ENCODE measurements at regions not wholly inside any gene's neighbourhood (a gene's known extent, or its start where the extent isn't known, plus 50 kb on each side); places are given as distances from the start of the nearest gene placed in this dataset.

DNA sequence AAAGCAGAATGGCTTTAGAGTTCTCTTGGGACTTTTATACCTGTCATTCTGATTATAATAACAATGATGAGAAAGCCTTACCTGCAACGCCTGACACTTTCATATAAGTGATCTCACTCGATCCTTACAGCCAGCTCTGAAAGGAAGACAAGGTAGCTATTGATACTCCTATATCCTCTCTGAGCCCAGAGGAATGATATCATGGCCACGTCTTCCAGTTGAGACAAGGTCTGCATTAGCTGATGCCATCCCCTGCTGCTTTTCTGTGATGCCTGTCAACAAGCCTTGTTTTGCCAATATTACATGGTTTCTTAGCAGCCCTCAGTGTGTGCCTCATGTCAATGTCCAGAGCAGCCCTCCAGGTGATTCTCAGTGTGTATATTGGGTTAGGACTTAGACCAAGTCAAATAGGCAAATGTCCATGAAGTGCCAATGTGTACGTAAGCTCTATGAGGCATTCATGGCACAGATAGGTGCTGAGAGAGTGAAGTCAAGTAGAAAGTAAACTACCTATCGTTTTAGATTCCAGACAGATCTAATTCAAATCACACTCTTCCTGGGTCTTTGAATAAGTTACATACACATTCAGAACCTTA, 405.9 kb downstream of the ADRA2A start:
- no peaks in the 10 kb centered on the region for H3K27me3 ChIP-seq (ENCODE audit: insufficient read depth)
- Mint-ChIP-seq H3K4me1 (peaks cover 6% of the 10 kb centered on the region; the same call in 2 of the 3 replicates), H3K27me3 (ENCODE audit: insufficient read depth, low read depth, poor library complexity) (peaks cover 3% of the 10 kb centered on the region)

More for the DNA sequence above, 405.9 kb downstream of the ADRA2A start:
- no peak overlapping the region for H3K27ac Mint-ChIP-seq
- H3K9me3 Mint-ChIP-seq: peaks cover 4% of the 10 kb centered on the region
- Histone ChIP-seq H4K20me1 (replicated peaks; ENCODE audit: insufficient read depth) (no peaks in the 10 kb centered on the region), H3K36me3 (ENCODE audit: insufficient read depth) (no peaks in the 10 kb centered on the region), H3K4me3 (no peak overlapping the region), H2AFZ (no peak overlapping the region), H3F3A (replicated peaks; ENCODE audit: low read depth) (no peaks in the 10 kb centered on the region), H3K9me2 (ENCODE audit: insufficient read depth) (no peaks in the 10 kb centered on the region), H3K4me1 (ENCODE audit: insufficient read depth) (no peaks in the 10 kb centered on the region), H3K79me2 (replicated peaks; ENCODE audit: insufficient read depth) (no peaks in the 10 kb centered on the region), H3K4me2 (no peak overlapping the region), H3K27ac (ENCODE audit: low read depth) (no peak overlapping the region)
- peaks cover 4% of the 10 kb centered on the region for H3K36me3 Mint-ChIP-seq (ENCODE audit: low read depth)
- H3K4me3 Mint-ChIP-seq: no peak overlapping the region
- ATAC-seq (no peak), DNase-seq (ENCODE audit: low spot score) (no peak)
- TF ChIP-seq ZNF331 (CRISPR knock-in tag; IDR thresholded peaks at IDR 0.05; ENCODE audit: low read depth) (no peak), JUNB (IDR thresholded peaks at IDR 0.05; ENCODE audit: unreplicated experiment) (no peak), ZNF114 (CRISPR knock-in tag; IDR thresholded peaks at IDR 0.05) (no peak), EZH2phosphoT487 (IDR thresholded peaks at IDR 0.05; ENCODE audit: unreplicated experiment) (no peak), POLR2AphosphoS5 (IDR thresholded peaks at IDR 0.05; ENCODE audit: low read depth) (no peak), EZH2 (IDR thresholded peaks at IDR 0.05; ENCODE audit: low read depth, unreplicated experiment) (no peak), NANOG (IDR thresholded peaks at IDR 0.05; ENCODE audit: borderline replicate concordance) (no peak), STAT1 (IDR thresholded peaks at IDR 0.05; ENCODE audit: unreplicated experiment) (no peak), CREB1 (CRISPR knock-in tag; IDR thresholded peaks at IDR 0.05; ENCODE audit: low read depth) (no peak)
- TF ChIP-seq, protein P1, sequence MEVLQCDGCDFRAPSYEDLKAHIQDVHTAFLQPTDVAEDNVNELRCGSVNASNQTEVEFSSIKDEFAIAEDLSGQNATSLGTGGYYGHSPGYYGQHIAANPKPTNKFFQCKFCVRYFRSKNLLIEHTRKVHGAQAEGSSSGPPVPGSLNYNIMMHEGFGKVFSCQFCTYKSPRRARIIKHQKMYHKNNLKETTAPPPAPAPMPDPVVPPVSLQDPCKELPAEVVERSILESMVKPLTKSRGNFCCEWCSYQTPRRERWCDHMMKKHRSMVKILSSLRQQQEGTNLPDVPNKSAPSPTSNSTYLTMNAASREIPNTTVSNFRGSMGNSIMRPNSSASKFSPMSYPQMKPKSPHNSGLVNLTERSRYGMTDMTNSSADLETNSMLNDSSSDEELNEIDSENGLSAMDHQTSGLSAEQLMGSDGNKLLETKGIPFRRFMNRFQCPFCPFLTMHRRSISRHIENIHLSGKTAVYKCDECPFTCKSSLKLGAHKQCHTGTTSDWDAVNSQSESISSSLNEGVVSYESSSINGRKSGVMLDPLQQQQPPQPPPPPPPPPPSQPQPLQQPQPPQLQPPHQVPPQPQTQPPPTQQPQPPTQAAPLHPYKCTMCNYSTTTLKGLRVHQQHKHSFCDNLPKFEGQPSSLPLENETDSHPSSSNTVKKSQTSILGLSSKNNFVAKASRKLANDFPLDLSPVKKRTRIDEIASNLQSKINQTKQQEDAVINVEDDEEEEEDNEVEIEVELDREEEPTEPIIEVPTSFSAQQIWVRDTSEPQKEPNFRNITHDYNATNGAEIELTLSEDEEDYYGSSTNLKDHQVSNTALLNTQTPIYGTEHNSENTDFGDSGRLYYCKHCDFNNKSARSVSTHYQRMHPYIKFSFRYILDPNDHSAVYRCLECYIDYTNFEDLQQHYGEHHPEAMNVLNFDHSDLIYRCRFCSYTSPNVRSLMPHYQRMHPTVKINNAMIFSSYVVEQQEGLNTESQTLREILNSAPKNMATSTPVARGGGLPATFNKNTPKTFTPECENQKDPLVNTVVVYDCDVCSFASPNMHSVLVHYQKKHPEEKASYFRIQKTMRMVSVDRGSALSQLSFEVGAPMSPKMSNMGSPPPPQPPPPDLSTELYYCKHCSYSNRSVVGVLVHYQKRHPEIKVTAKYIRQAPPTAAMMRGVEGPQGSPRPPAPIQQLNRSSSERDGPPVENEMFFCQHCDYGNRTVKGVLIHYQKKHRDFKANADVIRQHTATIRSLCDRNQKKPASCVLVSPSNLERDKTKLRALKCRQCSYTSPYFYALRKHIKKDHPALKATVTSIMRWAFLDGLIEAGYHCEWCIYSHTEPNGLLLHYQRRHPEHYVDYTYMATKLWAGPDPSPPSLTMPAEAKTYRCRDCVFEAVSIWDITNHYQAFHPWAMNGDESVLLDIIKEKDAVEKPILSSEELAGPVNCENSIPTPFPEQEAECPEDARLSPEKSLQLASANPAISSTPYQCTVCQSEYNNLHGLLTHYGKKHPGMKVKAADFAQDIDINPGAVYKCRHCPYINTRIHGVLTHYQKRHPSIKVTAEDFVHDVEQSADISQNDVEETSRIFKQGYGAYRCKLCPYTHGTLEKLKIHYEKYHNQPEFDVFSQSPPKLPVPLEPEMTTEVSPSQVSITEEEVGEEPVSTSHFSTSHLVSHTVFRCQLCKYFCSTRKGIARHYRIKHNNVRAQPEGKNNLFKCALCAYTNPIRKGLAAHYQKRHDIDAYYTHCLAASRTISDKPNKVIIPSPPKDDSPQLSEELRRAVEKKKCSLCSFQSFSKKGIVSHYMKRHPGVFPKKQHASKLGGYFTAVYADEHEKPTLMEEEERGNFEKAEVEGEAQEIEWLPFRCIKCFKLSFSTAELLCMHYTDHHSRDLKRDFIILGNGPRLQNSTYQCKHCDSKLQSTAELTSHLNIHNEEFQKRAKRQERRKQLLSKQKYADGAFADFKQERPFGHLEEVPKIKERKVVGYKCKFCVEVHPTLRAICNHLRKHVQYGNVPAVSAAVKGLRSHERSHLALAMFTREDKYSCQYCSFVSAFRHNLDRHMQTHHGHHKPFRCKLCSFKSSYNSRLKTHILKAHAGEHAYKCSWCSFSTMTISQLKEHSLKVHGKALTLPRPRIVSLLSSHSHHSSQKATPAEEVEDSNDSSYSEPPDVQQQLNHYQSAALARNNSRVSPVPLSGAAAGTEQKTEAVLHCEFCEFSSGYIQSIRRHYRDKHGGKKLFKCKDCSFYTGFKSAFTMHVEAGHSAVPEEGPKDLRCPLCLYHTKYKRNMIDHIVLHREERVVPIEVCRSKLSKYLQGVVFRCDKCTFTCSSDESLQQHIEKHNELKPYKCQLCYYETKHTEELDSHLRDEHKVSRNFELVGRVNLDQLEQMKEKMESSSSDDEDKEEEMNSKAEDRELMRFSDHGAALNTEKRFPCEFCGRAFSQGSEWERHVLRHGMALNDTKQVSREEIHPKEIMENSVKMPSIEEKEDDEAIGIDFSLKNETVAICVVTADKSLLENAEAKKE (CRISPR knock-in tag; IDR thresholded peaks at IDR 0.05): no peak
- TF ChIP-seq, protein P2, sequence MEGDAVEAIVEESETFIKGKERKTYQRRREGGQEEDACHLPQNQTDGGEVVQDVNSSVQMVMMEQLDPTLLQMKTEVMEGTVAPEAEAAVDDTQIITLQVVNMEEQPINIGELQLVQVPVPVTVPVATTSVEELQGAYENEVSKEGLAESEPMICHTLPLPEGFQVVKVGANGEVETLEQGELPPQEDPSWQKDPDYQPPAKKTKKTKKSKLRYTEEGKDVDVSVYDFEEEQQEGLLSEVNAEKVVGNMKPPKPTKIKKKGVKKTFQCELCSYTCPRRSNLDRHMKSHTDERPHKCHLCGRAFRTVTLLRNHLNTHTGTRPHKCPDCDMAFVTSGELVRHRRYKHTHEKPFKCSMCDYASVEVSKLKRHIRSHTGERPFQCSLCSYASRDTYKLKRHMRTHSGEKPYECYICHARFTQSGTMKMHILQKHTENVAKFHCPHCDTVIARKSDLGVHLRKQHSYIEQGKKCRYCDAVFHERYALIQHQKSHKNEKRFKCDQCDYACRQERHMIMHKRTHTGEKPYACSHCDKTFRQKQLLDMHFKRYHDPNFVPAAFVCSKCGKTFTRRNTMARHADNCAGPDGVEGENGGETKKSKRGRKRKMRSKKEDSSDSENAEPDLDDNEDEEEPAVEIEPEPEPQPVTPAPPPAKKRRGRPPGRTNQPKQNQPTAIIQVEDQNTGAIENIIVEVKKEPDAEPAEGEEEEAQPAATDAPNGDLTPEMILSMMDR (conservative IDR thresholded peaks at IDR 0.05; ENCODE audit: low read depth in 2 of 2): no peak
- TF ChIP-seq, protein P3, sequence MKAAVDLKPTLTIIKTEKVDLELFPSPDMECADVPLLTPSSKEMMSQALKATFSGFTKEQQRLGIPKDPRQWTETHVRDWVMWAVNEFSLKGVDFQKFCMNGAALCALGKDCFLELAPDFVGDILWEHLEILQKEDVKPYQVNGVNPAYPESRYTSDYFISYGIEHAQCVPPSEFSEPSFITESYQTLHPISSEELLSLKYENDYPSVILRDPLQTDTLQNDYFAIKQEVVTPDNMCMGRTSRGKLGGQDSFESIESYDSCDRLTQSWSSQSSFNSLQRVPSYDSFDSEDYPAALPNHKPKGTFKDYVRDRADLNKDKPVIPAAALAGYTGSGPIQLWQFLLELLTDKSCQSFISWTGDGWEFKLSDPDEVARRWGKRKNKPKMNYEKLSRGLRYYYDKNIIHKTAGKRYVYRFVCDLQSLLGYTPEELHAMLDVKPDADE (IDR thresholded peaks at IDR 0.05): no peak
- TF ChIP-seq, protein P4, sequence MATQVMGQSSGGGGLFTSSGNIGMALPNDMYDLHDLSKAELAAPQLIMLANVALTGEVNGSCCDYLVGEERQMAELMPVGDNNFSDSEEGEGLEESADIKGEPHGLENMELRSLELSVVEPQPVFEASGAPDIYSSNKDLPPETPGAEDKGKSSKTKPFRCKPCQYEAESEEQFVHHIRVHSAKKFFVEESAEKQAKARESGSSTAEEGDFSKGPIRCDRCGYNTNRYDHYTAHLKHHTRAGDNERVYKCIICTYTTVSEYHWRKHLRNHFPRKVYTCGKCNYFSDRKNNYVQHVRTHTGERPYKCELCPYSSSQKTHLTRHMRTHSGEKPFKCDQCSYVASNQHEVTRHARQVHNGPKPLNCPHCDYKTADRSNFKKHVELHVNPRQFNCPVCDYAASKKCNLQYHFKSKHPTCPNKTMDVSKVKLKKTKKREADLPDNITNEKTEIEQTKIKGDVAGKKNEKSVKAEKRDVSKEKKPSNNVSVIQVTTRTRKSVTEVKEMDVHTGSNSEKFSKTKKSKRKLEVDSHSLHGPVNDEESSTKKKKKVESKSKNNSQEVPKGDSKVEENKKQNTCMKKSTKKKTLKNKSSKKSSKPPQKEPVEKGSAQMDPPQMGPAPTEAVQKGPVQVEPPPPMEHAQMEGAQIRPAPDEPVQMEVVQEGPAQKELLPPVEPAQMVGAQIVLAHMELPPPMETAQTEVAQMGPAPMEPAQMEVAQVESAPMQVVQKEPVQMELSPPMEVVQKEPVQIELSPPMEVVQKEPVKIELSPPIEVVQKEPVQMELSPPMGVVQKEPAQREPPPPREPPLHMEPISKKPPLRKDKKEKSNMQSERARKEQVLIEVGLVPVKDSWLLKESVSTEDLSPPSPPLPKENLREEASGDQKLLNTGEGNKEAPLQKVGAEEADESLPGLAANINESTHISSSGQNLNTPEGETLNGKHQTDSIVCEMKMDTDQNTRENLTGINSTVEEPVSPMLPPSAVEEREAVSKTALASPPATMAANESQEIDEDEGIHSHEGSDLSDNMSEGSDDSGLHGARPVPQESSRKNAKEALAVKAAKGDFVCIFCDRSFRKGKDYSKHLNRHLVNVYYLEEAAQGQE (IDR thresholded peaks at IDR 0.05; ENCODE audit: unreplicated experiment): no peak
